ENCODE measurements at regions not wholly inside any gene's neighbourhood (a gene's known extent, or its start where the extent isn't known, plus 50 kb on each side); places are given as distances from the start of the nearest gene placed in this dataset.
"Not testable (repeated sequence)": the region's sequence is repeated elsewhere in the genome, so short reads cannot be mapped to it uniquely, and the experiment has no call there.

GRCh38 chr7:118938845-118939244 is 714.3 kb downstream of the ANKRD7 start:
- no peak for DNase-seq (ENCODE audit: low spot score)

DNA sequence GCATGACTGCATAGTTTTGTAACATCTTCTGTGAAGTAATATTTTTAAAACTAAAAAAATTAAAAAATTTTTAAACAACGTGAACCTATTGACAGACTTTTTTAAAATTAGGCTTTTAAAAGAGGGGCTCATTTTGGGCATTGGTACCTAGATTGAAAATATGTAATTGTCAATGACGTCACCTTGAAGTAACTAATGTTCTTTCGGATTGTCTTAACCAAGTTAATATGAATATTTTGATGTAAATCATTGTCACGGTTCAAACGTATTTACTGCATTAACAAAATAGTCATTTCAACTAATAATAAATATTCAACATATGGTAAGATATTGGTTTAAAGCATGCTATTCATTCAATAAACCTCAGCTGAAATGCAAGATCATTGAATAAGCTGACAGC is 719.8 kb downstream of the ANKRD7 start:
- no peak for DNase-seq (ENCODE audit: low spot score)

DNA sequence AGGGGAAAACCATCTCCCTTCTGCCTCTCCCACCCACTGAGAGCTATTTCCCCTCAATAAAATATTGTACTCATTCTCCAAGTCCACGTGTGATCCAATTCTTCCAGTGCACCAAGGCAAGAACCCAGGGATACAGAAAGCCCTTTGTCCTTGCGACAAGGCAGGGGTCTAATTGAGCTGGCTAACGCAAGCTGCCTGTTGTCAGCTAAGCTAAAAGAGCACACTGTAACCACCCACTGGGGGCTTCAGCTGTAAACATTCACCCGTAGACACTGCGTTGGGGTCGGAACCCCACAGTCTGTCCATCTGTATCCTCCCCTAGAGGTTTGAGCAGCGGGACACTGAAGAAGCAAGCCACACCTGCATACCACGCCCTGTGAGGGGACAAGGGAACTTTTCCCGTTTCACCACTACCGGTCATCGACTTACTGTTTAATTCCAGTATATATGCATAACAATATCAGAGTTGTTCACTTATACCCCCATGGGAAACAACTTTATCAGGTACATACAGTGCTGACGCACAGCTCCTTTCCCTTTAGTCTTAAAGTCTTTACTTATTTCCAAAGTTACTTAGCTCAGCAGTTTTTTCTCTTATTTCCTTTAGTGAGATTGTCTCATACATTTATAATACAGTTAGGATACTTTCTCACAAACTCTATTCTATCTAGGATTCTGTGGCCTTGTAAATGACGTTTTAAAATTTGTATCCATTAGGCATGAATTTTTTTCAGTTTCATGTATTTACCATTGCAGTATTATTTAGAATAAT is 721.6 kb downstream of the ANKRD7 start:
- DNase-seq (ENCODE audit: low spot score), result no peak

DNA sequence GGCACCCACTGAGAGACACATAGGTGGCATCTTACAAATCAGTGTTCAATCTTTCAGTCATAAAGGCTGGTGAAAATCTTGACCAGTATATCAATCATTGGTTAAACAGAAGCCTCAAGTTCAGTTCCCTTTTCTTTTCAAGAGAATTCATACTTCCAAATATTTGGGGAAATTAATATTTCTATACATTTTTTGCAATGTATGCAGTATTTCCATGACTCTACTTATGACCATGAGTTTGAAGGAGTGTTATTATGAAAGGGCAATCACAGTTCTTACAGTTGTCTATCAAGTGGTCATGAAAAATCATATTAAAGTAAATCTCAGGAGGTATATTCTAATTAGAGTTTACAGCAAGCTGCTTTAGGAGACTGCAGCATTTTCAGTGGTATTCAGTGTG is 724.0 kb downstream of the ANKRD7 start:
- no peak for DNase-seq (ENCODE audit: low spot score)

- DNase-seq (ENCODE audit: low spot score), result no peak
These were observed 724.5 kb downstream of the ANKRD7 start for GRCh38 chr7:118949031-118949430.

DNA sequence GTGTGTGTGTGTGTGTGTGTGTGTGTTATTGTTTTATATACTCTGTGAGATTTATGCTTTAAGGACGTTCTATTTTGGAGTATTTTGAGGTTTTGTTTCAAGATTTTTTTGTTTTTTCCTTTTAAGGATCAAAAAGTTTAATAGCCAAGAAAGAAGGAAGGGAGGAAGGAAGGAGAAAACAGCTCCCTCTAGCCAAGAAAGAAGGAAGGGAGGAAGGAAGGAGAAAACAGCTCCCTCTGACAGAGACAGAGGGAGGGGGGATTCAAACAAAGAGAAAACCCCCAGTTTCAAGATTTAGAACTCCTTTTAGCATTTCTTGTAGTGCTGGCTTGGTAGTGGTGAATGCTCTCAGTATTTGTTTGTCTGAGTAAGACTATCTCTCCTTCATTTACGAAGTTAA is 731.8 kb downstream of the ANKRD7 start:
- not testable (repeated sequence) for DNase-seq (ENCODE audit: low spot score)

DNA sequence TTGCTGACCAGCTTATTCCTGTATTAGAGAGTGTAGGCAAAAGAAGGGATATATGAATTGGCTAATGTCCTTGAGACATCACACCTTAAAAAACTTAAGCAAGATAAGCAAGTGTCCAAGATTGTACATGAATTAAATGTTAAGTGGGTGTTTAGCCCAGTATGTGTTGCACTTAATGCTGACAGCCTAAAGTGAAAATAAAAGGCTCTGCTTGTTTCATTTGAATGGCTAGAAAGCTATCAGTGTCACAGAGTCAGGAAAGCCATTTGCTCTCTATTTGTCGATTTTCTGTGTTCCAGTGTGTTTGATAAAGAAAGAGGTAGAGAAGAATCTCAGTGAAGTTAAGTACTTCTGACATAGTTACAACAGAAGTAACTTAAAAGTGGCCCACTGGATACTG is 744.9 kb downstream of the ANKRD7 start:
- DNase-seq (ENCODE audit: low spot score), result no peak

GRCh38 chr7:118971706-118972105 is 747.2 kb downstream of the ANKRD7 start:
- DNase-seq (ENCODE audit: low spot score), result no peak

DNA sequence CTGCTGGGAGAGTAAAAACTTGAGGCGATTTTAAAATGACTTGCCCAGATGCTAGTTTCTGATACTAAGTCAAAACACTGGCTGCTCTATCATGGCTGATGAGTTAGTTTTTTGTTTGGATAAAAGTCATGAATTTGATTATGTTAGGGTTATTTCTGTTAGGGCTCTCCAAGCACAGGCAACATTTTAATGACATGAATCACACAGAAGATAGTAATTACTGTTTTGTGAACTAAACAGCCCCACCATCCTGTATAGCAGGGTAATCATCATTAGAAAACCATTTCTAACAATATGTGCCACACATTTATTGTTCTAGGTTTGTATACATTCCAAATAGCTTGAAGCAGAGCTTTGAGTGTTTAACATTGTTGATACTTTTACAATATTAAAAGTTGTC is 750.3 kb downstream of the ANKRD7 start:
- DNase-seq (ENCODE audit: low spot score), result no peak

DNA sequence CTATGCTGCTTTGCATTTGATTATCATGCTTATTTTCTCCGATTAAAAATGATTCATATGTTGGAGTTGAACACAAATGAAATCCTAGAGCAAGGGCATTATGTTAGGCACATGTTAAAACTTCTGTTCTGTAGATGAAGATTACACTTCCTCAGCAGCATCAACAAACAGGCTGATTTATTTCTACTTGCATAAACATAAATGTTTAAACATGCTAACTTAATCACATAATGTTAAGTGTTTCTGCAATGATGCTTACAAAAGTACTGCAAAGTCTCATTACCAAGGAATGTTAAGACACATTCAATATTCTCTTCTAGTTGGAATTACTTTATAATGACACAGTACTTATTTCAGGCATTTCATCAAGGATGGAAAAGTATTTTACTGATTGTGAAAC is 770.8 kb downstream of the ANKRD7 start:
- no peak for DNase-seq (ENCODE audit: low spot score)

GRCh38 chr7:119007236-119007635 is 782.7 kb downstream of the ANKRD7 start:
- no peak for DNase-seq (ENCODE audit: low spot score)

GRCh38 chr7:119010635-119011034 is 786.1 kb downstream of the ANKRD7 start:
- no peak for DNase-seq (ENCODE audit: low spot score)

DNA sequence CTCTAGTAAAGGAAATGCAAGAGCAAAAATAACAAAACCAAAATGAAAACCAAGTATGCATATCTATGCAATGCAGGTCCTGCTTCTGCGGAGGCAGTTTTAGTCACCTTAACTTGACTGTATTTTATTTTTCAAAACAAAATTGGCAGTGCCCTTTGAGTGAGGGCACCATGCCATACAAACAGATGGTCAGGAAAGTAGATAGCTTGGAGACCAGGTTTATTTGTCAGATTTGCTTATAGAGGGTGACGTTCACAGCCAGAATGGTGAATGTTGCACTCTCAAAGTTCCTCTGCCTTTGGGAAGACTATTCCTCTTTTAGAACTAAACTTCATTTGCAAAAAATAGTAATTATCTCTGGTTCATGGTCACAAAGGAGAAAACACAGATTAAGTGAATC is 801.9 kb downstream of the ANKRD7 start:
- DNase-seq (ENCODE audit: low spot score), result no peak

DNA sequence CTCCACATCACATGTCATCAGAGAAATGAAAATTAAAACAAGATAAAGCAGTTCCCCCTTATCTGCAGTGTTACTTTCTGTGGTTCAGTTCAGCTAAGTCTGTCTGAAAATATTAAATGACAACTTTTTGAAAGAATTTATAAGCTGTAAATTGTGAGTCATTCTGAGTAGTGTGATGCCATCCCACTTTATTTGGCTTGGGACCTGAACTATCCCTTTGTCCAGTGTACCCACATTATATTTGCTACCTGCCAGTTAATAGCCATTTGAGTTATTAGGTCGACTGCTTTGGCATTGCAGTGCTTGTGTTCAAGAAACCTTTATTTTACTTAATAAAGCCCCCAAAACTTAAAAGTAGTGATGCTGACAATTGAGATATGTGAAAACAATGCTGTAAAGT is 804.2 kb downstream of the ANKRD7 start:
- no peak for DNase-seq (ENCODE audit: low spot score)

DNA sequence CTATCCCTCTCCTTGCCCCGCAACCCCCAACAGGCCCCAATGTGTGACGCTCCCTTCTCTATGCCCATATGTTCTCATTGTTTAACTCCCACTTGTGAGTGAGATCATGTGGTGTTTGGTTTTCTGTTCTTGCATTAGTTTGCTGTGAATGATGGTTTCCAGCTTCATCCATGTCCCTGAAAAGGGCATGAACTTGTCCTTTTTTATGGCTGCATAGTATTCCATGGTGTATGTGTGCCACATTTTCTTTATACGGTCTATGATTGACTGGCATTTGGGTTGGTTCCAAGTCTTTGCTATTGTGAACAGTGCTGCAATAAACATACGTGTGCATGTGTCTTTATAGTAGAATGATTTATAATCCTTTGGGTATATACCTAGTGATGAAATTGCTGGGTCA is 807.6 kb downstream of the ANKRD7 start:
- DNase-seq (ENCODE audit: low spot score), result not testable (repeated sequence)

- DNase-seq (ENCODE audit: low spot score), result no peak
These were observed 809.1 kb downstream of the ANKRD7 start for GRCh38 chr7:119033641-119034040.

GRCh38 chr7:119037941-119038340 is 813.4 kb downstream of the ANKRD7 start:
- no peak for DNase-seq (ENCODE audit: low spot score)

DNA sequence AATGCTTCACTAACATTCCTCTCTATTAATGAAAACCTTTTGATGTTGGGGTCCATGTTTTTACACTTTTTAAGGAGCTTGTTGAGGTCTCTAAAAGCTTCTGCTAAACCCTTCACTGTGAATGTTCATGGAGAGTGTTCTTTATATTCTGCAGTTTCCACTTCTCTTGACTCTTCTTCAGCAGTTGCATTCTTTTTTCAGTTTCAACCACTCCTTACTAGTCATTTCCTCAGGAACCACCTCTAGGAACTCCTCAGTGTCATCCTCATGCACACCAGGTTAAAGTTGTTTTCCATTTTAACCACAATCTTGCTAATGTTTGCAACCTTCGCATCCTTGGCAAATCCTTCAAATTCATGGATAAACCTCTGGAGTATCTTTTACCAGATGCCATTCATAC is 821.6 kb downstream of the ANKRD7 start:
- DNase-seq (ENCODE audit: low spot score), result no peak

DNA sequence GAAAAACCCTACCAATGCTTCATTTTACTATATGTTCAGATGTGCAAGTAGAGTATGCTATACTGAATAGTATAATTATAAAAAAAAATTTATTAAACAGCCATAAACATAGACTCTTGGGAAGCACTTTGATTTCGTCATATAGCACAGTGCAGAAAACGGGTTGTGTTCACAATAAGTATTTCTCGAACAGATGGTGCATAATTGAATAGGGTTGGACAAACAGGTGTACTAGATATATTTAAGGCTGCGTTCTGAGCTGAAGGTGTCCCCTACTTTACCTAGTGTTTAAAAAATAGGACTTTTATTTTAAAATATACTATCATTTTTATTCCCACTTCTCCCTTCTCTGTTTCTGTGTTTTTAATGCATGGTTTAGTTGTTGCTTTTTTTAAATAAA is 841.5 kb downstream of the ANKRD7 start:
- DNase-seq (ENCODE audit: low spot score), result no peak

GRCh38 chr7:119086026-119086425 is 861.5 kb downstream of the ANKRD7 start:
- no peak for DNase-seq (ENCODE audit: low spot score)

- no peak for DNase-seq (ENCODE audit: low spot score)
These were observed 866.3 kb downstream of the ANKRD7 start for GRCh38 chr7:119090851-119091250.

- no peak for DNase-seq (ENCODE audit: low spot score)
These were observed 872.2 kb downstream of the ANKRD7 start for GRCh38 chr7:119096683-119097082.

DNA sequence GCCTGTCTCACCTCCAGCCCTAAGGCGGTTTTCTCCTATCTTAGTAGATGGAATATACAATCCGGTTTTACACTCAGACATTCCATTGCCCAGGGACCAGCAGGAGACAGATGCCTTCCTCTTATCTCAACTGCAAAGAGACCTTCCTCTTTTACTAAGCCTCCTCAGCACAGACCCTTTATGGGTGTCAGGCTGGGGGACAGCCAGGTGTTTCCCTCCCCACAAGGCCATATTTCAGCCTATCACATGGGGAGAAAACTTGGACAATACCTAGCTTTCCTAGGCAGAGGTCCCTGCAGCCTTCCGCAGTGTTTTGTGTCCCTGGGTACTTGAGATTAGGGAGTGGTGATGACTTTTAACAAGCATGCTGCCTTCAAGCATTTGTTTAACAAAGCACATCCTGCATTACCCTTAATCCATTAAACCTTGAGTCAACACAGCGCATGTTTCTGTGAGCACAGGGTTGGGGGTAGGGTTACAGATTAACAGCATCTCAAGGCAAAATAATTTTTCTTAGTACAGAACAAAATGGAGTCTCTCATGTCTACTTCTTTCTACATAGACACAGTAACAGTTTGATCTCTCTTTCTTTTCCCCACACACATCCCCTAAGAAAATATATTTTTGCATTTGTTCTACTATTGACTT is 876.2 kb downstream of the ANKRD7 start:
- not testable (repeated sequence) for DNase-seq (ENCODE audit: low spot score)

GRCh38 chr7:119102291-119102690 is 877.8 kb downstream of the ANKRD7 start:
- no peak for DNase-seq (ENCODE audit: low spot score)

All from CD4-positive, alpha-beta T cell treated with Interleukin-2 at 100 ng/mL for 4 hours (primary cell).